Hepatic stellate cell (primary cell): ENCODE measurements at regions not wholly inside any gene's neighbourhood (a gene's known extent, or its start where the extent isn't known, plus 50 kb on each side); places are given as distances from the start of the nearest gene placed in this dataset.

Experiments
- DNase-seq: peaks from one replicate; pipeline ENCODE4 v3.0.0; 2011; ENCODE audit warnings: low spot score

GRCh38 chr22:47290706-47291430 lies 528.4 kb downstream of the TBC1D22A start:
- DNase-seq = no peak

GRCh38 chr22:47289336-47289985 lies 527.0 kb downstream of the TBC1D22A start:
- no peak for DNase-seq

- no peak for DNase-seq
Observed at GRCh38 chr22:47288680-47289079, 526.2 kb downstream of the TBC1D22A start.

- no peak for DNase-seq
Observed at GRCh38 chr22:47287516-47287915, 525.1 kb downstream of the TBC1D22A start.

GRCh38 chr22:47286590-47286989 lies 524.1 kb downstream of the TBC1D22A start:
- DNase-seq = no peak

- DNase-seq = no peak
Observed at GRCh38 chr22:47285981-47286380, 523.5 kb downstream of the TBC1D22A start.

GRCh38 chr22:47284822-47285221 lies 522.4 kb downstream of the TBC1D22A start:
- DNase-seq = no peak

GRCh38 chr22:47284360-47284759 lies 521.9 kb downstream of the TBC1D22A start:
- no peak for DNase-seq

- DNase-seq = no peak
Observed at GRCh38 chr22:47283616-47284270, 521.3 kb downstream of the TBC1D22A start.

GRCh38 chr22:47282851-47283250 lies 520.4 kb downstream of the TBC1D22A start:
- no peak for DNase-seq

GRCh38 chr22:47282366-47282765 lies 519.9 kb downstream of the TBC1D22A start:
- no peak for DNase-seq

GRCh38 chr22:47281126-47282106 lies 519.0 kb downstream of the TBC1D22A start:
- no peak for DNase-seq

- no peak for DNase-seq
Observed at GRCh38 chr22:47280301-47280700, 517.9 kb downstream of the TBC1D22A start.

- DNase-seq = no peak
Observed at GRCh38 chr22:47279746-47280145, 517.3 kb downstream of the TBC1D22A start.

GRCh38 chr22:47279337-47279736 lies 516.9 kb downstream of the TBC1D22A start:
- DNase-seq = no peak

- no peak for DNase-seq
Observed at GRCh38 chr22:47278655-47279054, 516.2 kb downstream of the TBC1D22A start.

- DNase-seq = no peak
Observed at GRCh38 chr22:47277531-47277930, 515.1 kb downstream of the TBC1D22A start.

- no peak for DNase-seq
Observed at GRCh38 chr22:47276991-47277390, 514.5 kb downstream of the TBC1D22A start.

GRCh38 chr22:47276450-47276820 lies 514.0 kb downstream of the TBC1D22A start:
- no peak for DNase-seq

- no peak for DNase-seq
Observed at GRCh38 chr22:47275605-47276449, 513.4 kb downstream of the TBC1D22A start.

- DNase-seq = no peak
Observed at GRCh38 chr22:47274196-47274595, 511.7 kb downstream of the TBC1D22A start.
